ENCODE measurements at regions not wholly inside any gene's neighbourhood (a gene's known extent, or its start where the extent isn't known, plus 50 kb on each side); places are given as distances from the start of the nearest gene placed in this dataset.

DNA sequence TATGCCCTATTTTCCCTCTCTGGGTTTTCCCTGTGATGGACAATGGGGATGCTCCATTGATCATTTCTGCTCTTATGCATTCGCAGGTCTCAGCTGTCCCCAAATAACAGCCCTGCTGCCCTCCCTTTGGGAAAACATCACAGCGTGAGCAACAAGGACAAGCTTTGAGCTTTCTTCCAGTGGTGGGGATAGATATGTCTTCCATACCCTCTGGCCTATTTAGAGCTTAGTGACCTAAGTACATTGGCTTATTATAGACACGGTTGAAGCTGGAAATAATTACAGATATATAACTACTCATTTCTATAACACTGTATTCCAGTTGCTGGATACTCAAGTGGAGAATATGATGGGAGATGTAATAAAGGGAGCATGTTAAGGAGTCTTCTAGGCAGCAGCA is 304.3 kb upstream of the MGAT5 start:
- TF ChIP-seq, protein P1, sequence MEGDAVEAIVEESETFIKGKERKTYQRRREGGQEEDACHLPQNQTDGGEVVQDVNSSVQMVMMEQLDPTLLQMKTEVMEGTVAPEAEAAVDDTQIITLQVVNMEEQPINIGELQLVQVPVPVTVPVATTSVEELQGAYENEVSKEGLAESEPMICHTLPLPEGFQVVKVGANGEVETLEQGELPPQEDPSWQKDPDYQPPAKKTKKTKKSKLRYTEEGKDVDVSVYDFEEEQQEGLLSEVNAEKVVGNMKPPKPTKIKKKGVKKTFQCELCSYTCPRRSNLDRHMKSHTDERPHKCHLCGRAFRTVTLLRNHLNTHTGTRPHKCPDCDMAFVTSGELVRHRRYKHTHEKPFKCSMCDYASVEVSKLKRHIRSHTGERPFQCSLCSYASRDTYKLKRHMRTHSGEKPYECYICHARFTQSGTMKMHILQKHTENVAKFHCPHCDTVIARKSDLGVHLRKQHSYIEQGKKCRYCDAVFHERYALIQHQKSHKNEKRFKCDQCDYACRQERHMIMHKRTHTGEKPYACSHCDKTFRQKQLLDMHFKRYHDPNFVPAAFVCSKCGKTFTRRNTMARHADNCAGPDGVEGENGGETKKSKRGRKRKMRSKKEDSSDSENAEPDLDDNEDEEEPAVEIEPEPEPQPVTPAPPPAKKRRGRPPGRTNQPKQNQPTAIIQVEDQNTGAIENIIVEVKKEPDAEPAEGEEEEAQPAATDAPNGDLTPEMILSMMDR (IDR thresholded peaks at IDR 0.05) = no peak
- TF ChIP-seq POLR2A (IDR thresholded peaks at IDR 0.05) = no peak
